Heart left ventricle (tissue), 13 donors: ENCODE measurements at regions not wholly inside any gene's neighbourhood (a gene's known extent, or its start where the extent isn't known, plus 50 kb on each side); places are given as distances from the start of the nearest gene placed in this dataset.

Experiments used
- POLR2A ChIP-seq, 2 donors: fragments of 450-650 bp; IDR thresholded peaks; one replicate each; pipeline ENCODE4 v1.6.1; 2017; ENCODE audit warnings: antibody characterized with exemption in 2 of 2, mild to moderate bottlenecking in 2 of 2, moderate library complexity in 2 of 2
- TF ChIP-seq, protein P1 (sequence below), 12 donors: fragments of 200-600 bp; sonication (generic) in 4 of 12; IDR thresholded peaks; one replicate each; pipeline versions ENCODE4 v1.5.0 to v1.8.0; 2018 to 2022; ENCODE audit warnings: antibody characterized with exemption in 12 of 12, mild to moderate bottlenecking in 5 of 12
- donor health status: ischemic (EF 13 %, LVEDD 7.1; RV severe dilation, severe dysfunction).
- donor health status: DM: no; HTN: yes; CAD: no.
- donor health status: DM: no; HTN: no; CAD: no.
- donor health status: ischemic (EF 25% LVEDD 6.9; RV normal size, moderate dysfunction).
- donor health status: ischemic (EF 25% LVEDD 5.7; RV mildly dilated, moderate dysfunction).
- donor health status: ischemic (EF 35%, LVEDD 5.7; RV mildly dilated, moderate dysfunction).
- donor health status: nonischemic (EF 11% LVEDD 7.7; RV severe dilation, severe dysfunction).
- donor health status: DM: yes; HTN: yes; CAD: no.
- donor health status: PGD.
- donor health status: ischemic (EF 29% LVEDD 5.4; RV normal size, mild dysfunction).
- donor health status: nonischemic (EF 23%, LVEDD 6.1; RV moderate dilation, normal function).

DNA sequence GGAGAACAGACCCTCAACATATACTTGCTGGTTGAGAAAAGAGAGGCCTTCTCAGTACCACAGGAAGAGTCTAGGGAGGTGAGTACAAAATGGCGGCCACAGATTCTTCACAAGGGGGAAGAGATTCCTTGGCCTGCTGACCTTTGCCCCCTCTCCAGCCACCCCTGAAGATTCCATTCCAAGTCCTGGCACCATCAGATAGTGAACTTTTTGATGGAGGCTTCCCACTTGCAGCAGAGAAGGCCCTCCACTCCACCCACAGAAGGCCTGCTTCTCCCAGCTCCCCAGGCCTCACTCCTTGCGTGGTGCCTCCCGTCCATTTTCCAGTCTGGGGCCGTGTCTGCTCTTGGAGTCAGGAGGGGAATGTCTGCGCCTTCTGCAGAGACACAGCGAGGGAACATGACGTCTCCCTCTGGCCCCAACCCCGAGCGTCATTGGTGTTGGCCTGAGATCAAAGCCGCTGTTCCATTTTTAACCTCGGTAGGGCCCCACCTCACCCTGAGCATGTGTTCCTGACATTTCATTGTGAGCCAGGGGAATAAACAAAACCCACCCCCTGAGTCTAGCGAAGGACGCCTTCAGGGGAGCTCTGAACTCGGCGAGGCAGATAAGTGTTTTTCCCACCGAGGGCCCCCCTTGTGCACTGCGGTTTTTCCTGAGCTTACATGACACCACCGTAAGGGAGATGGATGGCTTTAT lies 268.7 kb upstream of the TBX3 start:
- TF ChIP-seq POLR2A (IDR thresholded peaks at IDR 0.05), result peak in 1 of 2 donors; percentile 40
- TF ChIP-seq, protein P1, sequence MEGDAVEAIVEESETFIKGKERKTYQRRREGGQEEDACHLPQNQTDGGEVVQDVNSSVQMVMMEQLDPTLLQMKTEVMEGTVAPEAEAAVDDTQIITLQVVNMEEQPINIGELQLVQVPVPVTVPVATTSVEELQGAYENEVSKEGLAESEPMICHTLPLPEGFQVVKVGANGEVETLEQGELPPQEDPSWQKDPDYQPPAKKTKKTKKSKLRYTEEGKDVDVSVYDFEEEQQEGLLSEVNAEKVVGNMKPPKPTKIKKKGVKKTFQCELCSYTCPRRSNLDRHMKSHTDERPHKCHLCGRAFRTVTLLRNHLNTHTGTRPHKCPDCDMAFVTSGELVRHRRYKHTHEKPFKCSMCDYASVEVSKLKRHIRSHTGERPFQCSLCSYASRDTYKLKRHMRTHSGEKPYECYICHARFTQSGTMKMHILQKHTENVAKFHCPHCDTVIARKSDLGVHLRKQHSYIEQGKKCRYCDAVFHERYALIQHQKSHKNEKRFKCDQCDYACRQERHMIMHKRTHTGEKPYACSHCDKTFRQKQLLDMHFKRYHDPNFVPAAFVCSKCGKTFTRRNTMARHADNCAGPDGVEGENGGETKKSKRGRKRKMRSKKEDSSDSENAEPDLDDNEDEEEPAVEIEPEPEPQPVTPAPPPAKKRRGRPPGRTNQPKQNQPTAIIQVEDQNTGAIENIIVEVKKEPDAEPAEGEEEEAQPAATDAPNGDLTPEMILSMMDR (IDR thresholded peaks at IDR 0.05), result no peak
